ELR (cell line): ENCODE measurements at regions not wholly inside any gene's neighbourhood (a gene's known extent, or its start where the extent isn't known, plus 50 kb on each side); places are given as distances from the start of the nearest gene placed in this dataset.
A peak's percentile ranks its signal among the peaks of the same experiment; 100 is the strongest.
"Not testable (repeated sequence)": the region's sequence is repeated elsewhere in the genome, so short reads cannot be mapped to it uniquely, and the experiment has no call there.

Experiments
- DNase-seq: peaks from one replicate; pipeline ENCODE4 v3.0.0-alpha.2; 2015; ENCODE audit warnings: low read depth

DNA sequence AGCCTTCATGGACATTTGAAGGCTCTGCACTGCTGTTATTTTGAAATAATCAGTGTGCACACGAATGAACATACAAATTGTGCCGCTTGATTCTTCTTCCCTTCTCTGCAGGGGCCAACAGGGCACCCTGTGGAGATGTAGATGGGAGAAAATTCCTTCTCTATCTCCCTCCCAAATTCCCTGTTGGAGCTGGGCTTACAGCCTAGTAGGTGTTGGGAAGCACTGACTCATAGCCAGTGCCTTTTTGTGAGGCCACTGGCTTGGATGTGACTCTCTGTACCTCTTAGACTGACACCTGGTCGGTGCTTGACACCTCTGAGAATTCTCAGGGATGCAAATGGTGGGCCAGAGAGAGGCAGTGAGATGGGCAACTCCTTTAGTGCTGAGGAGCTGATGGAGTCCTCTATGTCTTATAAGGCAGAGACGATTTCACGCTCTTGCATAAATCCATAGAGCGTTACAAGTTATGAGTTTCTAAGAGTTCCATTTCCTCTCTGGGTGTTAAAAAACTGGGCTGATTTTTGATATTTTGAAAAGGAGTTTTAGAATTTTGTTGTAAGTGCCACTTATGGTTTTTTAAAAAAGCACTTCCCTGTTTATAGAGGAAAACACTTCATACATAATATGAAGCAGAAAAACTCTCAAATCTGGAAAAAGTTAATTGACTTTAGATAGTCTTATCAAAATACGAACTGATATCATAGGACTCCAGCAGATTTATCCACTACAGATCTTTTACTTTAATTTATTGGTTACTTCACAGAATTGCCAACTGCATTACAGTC, 89.8 kb upstream of the MAP3K7 start:
- DNase-seq, result no peak

DNA sequence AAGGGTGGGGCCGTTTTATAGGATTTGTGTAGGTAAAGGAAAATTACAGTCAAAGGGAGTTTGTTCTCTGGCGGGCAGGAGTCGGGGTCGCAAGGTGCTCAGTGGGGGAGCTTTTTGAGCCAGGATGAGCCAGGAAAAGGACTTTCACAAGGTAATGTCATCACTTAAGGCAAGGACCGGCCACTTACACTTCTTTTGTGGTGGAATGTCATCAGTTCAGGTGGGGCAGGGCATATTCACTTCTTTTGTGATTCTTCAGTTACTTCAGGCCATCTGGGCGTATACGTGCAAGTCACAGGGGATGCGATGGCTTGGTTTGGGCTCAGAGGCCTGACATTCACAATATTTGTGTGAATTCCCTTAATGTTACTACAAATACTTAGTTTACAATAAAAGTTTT, 88.2 kb upstream of the MAP3K7 start:
- not testable (repeated sequence) for DNase-seq

DNA sequence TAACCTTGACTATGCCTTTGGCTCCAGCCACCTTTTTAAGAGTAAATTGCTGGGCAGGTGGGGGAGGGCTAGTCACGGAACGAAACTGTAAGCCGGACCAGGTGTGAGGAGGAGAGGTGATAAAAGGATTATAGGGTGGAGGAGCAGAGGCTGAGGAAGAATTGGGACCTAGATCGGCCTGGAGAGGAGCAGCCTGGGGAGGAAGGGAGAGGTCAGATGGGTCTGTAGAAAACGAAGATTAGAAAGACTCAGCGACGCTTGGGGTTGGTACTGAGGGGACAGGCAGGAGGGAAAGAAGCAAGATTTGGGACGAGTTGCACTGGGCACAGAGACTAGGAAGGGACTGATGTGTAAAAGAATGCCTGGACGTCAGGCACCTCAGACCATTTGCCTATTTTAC, 87.2 kb upstream of the MAP3K7 start:
- not testable (repeated sequence) for DNase-seq

DNA sequence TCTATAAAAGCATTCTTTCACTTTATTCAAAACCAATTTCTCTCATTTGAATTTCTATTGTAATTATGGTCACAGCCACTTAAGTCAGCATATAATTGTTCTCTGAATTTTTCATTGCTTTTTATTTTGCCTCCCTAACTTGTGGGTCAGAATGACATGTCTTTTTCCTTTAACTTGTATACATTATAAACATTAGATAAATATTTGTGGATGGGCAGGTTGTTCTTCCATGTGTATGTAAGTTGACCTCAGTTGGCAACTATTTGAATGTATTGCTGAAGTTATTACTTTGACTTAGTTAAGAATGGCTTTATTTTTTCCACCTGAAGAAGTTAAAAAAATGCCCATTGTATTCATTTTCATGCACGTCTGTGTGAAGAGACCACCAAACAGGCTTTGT, 83.0 kb upstream of the MAP3K7 start:
- DNase-seq, result no peak

DNA sequence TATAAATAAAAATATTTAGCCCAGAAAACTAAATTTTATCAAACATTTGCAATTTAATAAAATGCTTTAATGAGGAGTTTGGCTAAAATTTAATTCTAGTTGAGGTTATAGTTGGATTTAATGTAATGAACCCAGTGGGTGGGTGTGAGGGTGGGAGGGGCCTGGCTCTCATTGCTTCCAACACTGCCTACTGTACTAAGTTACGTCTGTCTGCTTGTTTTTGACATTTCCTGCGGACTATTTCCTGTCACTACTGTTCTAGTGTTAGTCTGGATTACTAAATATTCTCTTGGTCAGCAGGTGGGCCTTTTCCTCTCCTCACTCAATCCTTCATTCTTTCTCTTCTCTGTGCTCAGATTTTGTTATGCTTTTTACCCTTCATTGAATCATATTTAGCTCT, 82.5 kb upstream of the MAP3K7 start:
- DNase-seq, result no peak

DNA sequence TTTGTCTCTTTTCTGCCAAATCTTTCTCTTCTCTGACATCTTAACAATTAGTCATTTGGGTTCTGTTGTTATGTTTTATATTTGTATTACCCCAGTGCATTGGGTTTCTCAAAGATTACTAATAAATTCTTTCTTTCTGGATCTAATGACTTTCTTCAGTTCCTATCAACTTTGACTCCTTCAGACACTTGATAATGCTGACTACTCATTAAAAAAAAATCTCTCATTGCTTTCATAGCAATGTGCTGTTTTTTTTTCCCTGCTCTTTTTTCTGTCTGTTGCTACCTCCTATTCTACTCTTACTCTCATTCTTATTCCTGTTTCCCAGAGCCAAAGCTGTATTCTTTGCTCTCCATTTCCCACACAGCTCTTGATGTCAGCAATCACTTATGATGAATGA, 81.3 kb upstream of the MAP3K7 start:
- no peak for DNase-seq

DNA sequence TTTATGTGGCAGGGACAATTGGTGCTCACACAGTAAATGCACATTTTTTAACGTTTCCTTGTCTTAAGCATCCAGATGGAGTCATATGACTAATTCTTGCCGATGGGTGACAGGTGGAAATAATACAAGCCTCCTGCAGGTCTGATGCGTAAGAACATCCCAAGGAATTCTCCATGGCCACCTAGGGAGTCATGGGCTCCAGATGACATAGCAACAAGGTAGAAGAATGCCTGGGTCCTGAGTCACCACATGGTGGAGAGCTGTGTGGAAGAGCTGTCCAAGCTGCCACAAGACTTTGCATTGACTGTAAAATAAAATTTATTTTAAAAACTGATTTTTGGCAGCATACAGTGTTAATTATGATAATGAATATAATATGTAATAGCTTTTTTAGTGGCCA, 77.0 kb upstream of the MAP3K7 start:
- DNase-seq, result peak; percentile 3

DNA sequence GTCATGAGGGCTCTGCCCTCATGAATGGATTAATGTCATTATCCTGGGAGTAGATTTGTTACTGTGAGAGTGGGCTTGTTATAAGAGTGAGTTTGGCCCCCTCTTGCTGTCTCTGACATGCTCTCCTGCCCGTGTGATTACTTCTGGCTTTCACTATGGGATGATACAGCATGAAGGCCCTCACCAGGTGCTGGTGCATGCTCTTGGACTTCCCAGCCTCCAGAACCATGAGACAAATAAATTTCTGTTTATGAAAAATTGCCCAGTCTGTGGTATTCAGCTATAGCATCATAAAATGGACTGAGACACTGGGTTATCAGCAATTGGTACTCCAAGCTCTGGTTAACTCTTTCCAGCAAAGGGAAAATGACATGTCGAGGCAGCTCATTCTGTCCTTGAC, 76.2 kb upstream of the MAP3K7 start:
- no peak for DNase-seq

DNA sequence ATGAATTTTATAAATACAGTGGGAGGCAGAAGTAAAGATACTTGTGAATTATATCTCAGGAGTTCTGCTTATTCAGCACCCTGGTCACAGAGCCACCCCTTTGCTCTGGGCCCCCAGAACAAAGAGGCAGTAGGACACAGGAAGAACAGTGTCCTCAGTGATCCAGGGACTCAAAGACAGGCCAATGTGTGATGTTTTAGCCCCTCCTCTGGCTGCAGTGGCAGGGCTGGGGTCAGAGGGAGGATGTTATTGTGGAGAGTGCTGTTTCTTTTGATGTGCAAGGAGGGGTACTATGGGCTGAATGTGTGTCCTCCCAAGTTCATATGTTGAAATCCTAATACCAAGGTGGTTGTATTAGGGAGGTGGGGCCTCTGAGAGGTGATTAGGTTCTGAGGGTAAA, 74.1 kb upstream of the MAP3K7 start:
- DNase-seq, result no peak

DNA sequence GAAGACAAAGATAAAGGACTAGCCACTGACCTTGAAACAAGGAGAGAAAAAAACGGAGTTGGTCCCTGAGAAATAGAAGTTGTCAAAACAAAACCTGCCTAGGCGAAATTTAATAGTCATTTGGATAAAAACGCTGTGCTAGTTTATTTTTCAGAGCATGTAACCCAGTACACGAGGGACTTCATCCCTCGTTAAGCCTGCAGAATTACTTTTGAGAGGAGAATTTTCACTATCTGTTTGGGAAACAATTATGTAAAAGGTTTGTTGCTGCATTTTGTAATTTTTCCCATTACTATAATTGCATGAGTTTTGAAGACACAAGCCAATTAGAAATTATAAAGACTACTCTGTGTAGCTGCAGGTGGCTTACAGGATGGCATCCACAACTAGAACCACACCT, 71.6 kb upstream of the MAP3K7 start:
- DNase-seq, result no peak

DNA sequence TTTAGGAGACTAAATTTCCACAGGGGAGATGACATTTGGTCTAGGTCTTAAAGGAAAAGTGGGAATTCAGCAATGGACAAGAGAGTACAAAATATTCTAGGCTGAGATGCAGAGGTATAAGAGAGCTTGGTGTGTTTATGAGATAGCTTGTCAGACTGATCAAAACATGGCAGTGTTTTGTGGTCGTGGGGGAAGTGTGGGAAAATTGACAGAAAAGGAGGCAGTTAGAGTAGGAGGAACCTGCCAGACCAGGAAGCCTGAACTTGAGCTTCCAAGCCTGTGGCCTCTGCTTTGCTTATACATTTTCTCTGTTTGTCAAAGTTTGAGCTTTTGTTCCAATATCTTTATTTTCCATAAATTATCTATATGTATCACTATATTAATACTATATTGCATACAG, 69.5 kb upstream of the MAP3K7 start:
- DNase-seq, result no peak

DNA sequence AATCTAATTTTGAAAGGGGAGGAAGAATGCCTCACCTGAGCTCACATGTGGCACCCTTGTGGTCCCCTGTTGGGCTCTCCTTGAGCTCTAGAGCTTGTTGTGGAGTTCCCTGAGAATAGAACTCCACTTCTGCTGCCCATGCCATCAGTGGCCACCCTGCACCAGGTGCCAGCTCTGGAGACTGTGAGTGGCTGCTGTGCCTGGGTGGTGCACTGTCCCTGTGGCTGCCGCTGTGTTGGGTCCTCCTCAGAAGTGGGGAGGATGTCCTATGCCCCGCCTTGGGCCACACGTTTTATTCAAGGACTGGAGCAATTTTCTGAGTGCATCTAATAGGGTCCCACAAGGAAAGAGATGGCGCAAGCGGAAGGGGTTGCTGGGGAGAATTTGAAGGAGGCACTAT, 67.9 kb upstream of the MAP3K7 start:
- no peak for DNase-seq

DNA sequence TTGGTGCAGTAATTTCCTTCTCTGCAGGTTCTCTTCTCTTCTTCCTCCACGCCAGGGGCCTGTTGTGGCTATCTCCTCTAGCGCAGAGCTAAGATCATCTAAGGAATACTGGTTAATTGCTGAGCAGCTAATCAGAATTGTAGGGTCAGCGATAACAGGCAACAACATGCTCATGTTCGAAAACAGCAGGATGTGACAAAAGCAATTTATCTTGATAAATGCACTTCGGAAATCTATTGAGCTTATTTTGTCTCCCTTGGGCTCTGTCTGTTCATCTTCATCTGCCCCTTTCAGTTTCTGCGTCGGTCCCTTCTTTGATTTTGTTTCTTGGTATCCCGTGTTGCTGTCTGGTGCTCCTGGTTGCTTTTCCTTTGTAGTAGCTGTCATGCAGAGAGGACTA, 67.3 kb upstream of the MAP3K7 start:
- DNase-seq, result no peak

DNA sequence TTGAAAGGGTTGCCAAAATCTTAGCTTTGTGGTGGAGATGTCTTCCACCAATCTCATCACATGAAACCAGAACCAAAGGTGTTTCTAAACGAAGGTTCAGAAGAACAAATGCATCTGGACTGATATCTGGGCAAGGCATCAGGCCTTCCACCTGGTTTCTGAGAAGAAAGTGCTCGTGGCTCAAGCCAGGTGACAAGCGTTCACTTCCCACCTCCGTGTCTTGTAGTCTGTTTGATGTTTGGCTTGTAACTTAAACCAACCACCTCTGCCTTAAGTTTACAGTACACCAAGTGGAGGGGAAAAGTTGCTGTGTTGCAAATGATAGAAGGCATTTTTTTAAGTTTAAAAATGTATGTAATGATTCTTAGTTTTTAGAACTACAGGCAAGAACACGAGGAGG, 66.9 kb upstream of the MAP3K7 start:
- DNase-seq, result no peak

DNA sequence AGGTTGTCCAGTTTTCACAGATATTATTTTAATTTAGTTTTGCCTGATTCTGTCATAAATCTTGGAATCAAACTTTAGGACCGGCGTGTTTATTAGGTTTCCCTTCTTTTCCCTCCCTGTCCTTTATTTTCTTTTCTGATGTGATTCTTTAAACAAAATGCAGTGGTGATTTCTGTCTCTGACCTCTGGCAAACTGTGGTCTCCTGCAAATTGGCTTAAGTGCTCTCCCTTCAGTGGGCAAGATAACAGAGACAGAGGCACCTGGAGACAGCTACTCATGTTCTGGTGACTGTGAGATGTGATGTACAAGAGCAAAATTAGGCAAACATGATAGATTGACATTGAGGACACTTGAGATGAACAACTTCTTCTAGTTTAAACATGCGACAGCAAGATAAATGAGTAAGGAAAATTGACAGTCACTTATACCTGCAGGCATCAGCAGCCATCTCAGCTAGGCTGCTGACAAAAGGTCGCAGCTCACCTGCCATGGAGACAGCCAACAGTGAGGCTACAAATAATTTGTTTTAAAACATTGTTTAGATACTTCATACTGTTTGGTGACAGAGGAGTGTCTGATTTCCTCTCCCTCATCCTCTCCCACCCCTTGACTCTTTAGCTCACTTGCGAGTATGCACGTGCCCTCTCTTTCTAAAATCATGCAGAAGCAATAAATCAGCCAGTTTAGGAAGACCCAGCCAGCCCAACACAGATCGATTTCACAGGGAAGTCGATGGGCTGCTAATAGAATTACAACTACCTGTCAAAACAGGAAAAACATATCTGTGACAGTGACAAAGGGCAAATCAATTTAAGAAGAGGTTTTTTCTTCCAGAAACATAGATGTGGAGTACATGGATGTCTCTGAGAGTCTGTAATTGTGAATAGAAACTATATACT, 63.4 kb upstream of the MAP3K7 start:
- no peak for DNase-seq

DNA sequence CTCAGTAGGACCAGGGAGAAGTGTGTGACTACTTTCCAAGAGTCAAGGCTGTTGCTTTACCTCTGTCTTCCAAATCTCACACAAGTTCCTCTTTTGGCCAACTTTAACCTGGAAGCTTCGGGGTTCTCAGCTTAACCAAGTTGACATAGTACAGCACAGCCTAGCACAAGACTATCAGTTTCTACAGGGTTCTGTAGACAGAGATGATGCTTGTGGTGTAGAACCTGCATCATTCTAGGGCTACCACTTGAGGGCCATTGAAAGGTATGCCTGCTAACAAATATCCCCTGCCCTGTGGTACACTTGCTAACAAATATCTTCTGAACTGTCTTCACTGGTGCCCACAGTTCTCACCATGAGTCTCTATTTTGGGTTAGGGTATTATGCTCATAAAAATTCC, 62.0 kb upstream of the MAP3K7 start:
- DNase-seq, result no peak

DNA sequence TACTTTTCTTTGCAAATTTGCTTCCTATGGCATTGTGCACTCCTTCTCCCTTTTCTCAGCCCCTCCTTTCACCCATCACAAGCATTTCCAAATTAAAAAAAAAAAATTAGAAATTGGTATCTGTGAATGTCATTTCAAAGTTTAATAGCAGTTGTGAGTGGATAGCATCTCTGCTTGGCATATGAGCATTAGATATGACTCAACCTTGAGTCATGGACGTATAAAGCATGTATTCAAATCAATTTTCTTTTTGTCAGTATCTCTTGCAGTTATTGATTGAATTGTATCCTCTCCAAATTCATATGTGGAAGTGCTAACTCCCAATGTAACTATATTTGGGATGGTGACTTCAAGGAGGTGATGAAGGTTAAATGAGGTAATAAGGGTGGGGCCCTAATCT, 60.1 kb upstream of the MAP3K7 start:
- DNase-seq, result peak; percentile 35

DNA sequence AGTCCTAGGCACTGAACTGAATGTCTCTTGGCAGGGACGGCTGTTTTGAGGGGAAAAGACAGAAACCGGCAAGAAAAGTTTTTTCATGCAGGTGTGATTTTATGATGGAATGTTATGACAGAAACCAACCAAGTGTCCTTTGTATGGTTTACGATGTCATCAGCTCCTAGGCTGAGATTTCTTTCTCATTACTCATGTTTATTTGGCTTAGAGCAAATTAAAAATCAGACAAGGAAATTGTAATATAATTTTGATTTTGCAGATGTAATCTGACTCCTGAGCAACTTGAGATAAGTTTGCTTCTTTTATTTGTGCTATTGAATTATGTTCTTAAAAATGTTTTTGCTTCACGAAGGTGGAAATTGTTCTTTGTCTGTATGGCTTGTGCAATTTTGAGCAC, 58.8 kb upstream of the MAP3K7 start:
- DNase-seq, result no peak

DNA sequence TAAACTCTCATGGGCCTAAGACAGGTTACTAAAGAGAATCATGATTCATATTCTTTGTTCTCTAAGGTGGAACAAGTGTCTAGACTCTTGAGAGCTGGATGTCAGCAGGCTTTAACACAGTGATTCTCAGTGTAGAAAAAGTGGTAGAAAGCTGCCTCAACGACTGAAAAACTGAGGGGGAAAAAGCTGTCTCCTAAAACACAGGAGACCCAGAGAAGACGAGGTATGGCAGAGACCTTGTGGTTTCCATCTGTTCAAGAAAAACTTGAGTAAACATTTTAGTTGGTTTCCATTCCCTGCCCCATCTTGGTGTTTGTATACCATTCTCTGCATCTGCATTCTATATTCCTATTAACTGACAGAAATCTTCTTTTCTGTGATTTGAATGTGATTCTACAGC, 57.6 kb upstream of the MAP3K7 start:
- DNase-seq, result no peak

DNA sequence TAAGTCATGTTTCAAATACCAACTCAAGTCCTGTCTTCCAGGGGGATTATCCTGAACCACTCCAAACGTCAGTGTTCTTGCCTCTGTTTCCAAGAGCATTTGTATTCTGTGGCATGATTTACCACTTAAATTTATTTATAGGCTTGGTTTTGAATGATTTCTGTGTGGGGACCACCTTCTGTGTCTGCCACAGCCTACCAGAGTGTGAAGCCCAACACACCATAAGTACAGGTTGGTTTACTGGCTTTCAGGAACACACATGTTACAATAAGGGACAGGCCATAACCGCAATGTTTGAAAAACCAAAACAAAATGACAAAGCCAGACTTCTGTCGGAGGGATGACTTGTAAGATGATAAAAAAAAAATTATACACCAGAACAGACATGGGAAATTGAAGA, 56.5 kb upstream of the MAP3K7 start:
- DNase-seq, result no peak

DNA sequence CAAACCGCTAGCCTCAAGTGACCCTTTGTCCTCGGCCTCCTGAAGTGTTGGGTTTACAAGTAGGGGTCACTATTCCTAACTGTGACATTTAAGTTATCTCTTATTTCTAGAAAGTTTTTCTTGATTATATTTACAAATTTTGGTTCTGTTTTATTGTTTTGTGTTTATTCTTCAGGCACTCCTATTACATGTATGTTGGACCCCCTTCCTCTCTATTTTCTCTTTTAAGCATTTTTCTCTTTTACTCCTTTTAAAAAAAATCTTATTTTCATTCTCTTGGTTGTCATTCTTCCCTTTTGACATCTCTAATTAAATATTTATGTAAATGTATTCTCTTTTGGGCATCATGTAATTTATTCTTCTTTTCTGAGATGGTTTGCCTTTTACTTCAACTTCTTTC, 50.4 kb upstream of the MAP3K7 start:
- DNase-seq, result no peak
